GM19467 (cell line): ENCODE measurements at regions not wholly inside any gene's neighbourhood (a gene's known extent, or its start where the extent isn't known, plus 50 kb on each side); places are given as distances from the start of the nearest gene placed in this dataset.

Source experiments
- ATAC-seq: cut with Tn5 transposase; IDR thresholded peaks from one replicate; pipeline ENCODE4 v1.9.1; 2021; ENCODE audit warnings: mild to moderate bottlenecking, moderate library complexity; ENCODE audit not compliant: unreplicated experiment

GRCh38 chr11:109914038-109914437 lies 179.2 kb upstream of the ZC3H12C start:
- no peak for ATAC-seq

DNA sequence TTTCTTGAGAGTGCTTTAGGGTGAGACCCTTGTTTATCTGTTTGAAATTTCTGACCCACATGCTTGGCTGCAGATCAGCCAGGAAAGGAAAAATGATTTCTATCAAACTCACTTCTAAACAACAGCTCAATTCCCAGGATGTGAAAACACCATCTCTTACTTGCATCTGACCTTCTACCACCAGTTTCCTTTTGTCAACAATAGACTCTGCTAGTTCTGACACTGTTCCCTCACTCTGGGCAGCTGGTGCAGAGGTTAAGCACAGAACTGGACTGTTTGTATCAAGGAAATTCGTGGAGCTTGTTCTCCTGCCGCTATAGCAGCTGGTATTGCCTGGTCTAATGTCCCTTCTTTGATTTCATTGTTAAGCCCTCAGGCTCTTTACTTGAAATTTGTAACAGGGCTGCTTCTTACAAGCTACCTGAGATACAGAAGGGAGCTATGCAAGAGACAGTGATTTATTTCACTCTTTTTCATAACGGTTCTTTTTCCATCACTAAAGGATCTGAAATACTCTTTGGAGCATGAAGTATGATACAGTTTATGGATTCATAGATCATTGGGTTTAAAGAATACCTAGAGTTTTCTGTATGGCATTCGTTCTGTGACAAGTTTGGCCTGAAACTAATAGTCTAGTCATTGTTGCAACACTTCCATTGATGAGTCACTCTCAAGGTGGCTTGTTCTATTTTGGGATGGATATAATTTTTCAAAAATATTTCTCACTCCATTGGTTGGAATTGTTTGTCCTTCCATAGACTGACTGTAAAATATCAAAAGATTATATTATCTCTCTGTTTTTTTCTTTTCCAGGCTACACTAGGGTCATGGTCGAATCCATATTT lies 178.2 kb upstream of the ZC3H12C start:
- no peak for ATAC-seq

GRCh38 chr11:109926941-109927340 lies 166.3 kb upstream of the ZC3H12C start:
- no peak for ATAC-seq

- no peak for ATAC-seq
These were observed 163.9 kb upstream of the ZC3H12C start for GRCh38 chr11:109929308-109929707.

- ATAC-seq, result no peak
These were observed 160.1 kb upstream of the ZC3H12C start for GRCh38 chr11:109933126-109933525.

DNA sequence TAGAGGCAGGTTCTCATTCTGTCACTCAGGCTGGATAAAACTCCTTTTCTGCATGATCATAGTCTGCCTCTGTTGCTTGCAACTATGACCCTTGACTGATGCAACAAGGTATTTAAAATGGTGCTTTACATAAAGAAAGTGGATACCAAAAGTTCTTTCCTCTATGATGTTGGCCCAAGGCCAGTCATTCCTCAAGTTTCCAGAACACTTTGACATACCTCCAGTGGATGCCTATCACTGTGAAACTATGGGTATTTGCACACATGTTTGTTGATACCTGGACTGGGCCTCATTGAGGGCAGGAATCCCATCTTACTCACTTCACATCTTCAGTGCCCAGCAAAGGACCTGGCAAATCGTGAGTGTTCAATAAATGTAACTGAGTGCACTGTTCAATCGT lies 159.0 kb upstream of the ZC3H12C start:
- no peak for ATAC-seq

- no peak for ATAC-seq
These were observed 156.5 kb upstream of the ZC3H12C start for GRCh38 chr11:109936661-109937180.

DNA sequence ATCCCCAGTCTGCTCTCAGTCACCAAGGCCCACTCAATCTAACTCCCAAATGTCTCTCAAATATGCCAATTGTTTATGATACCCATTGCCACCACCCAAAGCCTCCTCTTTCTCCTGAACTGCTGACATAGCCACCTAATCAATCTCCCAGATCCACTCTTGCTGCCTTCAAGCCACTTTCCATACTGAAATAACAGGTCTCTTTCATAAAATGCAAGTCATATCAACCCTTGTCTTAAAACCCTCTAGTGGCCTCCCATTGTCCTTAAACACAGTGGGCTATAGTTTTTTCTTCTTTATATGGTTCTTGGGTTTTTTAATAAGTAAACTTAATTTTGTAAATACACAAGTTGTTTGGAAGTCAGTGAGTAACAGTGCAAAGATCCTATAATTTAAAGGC lies 155.2 kb upstream of the ZC3H12C start:
- no peak for ATAC-seq

DNA sequence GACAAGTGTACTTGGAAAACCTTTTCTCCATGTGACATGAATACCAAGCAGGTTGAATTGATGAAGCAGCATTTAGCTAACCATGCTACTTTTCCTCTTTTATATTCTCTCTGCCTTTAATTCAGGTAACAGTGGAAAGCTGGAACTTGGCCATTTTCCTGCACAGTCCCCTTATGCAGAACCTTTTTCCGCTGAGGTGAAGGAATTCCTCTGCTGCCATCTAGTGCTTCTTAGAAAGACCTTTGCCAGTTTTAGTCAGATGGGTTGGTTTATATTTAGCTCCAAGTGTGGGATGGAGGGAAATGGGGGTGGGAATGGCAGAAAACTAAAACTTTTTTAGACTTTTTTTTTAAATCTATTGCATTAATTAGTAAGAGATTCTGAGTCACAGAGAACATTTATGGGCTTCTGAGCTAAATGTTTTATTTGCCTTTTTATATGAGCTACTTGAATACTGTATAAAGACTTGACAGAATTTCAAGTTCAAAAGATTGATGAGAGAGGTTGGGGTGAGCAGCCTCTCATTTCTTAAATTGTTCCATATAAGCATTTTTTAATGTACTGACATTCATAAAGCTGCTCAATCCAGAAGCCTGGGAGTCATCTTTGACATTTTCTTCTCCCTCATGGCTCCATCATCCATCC lies 153.9 kb upstream of the ZC3H12C start:
- ATAC-seq, result no peak

DNA sequence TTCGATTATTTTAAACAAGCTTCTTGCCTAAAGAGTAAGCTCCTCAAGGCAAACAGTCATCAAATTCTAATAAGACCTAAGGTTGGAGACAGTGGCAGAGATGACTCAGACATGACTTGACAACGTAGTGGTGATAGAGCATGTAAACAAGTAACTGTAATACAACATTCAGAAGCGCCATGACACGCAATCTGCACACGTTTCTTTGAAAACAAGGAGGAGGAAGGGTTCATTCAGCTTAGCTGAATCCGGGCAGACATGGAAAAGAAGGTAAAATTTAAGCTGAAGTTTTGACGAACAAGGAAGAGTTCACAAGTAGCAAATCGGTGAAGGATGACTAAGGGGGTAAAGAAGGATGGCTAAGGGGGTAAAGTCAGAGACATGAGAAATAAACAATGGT lies 152.4 kb upstream of the ZC3H12C start:
- no peak for ATAC-seq

DNA sequence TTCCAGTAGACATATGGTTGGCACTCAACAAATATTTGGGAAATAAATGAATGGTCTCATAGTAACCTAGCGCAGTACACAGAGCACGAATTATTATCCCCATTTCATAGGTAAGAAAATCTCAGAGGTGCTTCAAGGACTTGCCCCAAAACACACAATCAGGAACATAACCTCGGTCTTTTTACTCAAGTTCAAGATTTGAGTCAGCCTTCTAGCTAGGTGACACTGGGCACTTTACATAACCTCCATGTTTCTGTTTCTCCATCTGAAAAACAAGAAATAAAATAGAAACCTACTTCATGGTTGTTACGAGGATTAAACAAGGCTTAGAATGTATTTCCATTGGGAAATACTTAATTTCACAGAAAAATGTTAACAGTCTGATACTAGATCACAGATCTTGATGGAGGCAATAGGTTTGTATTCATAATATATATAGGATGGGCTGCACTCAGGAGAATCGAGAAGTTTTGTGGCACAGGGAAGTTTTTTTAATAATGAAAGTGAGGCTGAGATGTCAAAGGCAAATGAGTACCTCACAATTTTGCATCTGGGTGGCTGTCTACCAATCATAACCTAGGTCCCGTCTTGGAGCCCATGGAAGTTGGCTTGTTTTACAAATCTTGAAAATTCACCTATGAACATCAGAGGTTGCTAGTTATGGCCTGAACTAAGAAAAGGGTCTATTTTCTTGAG lies 147.4 kb upstream of the ZC3H12C start:
- ATAC-seq, result peak; percentile 67

DNA sequence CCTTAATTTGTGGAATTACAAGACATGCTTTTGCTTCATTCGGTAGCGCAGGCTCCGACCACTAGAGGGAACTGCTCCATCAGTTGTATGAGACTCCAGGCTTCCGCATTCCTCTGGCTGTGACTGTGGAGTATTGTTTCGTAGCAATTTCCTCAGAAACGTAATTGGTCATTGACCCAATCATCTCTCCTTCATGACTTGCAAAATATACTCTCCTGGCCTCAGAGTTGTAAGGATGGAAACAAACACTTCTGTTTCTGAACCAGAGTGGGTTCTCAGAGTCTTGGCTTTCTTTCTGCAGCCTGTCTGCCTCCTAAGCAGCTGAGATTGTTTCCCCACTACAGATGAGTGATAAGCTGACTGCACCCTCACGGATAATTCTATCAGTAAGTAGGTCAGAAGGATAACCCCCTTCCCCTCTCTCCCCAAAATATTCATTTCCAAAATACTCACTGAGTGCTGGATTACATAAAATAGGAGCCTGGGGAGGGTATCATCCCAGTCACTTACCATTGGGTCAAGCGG lies 146.8 kb upstream of the ZC3H12C start:
- ATAC-seq, result peak; percentile 87

DNA sequence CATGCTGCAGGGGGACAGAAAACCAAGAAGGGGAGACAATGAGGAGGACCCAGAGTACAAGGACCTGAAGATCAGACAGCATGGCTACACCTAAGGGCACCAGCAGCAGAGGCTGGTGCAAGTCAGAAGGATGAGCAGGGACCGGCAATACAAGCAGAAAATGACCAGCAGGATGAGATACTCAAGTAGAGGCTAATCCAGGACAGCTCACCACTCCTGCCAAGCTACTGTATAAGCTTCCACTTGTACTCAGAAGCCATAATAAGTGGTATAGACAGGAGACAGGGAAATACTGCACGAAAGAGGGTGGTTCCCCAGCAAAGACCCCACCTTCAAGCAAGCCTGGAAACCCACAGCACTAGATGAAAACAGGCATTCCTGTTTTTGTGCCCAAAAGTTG lies 138.7 kb upstream of the ZC3H12C start:
- ATAC-seq, result no peak

- ATAC-seq, result peak; percentile 81
These were observed 136.9 kb upstream of the ZC3H12C start for GRCh38 chr11:109956124-109956793.

DNA sequence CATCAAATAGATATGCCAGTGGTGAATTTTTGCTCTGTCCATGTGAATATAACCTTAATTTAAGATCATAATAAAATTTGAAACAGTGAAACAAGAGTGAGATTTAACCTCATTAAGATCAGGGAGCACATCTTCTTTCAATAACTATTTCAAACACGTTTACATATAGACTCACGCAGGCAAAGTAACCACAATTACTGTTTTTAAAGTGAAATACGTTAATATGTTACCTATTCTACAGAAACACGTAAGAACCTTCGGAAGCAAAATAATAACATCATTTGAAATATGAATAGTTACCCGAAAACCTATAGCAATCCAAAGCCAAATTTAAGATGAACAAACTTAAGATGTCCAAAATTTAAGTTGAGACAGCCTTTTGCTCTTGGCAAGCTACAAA lies 136.2 kb upstream of the ZC3H12C start:
- peak; percentile 40 for ATAC-seq

DNA sequence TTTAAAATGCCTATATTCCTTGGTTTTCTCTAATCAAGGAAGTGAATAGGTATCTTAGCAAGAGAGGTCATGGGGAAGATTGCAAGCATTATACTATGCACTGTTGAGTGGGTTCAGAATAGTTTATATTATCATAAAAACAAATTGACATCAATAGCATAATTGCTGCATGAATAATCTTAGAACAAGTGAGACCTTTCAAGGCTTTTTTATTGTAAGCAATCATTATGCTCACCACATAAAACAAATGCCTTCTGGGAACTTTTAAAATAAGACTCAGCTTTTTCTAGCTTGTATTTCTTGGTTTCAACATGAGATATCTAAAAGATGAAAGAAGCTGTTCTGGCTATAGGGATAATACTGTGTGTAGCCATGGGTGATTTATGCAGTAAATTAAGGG lies 135.6 kb upstream of the ZC3H12C start:
- no peak for ATAC-seq

GRCh38 chr11:109958131-109958820 lies 134.9 kb upstream of the ZC3H12C start:
- no peak for ATAC-seq

DNA sequence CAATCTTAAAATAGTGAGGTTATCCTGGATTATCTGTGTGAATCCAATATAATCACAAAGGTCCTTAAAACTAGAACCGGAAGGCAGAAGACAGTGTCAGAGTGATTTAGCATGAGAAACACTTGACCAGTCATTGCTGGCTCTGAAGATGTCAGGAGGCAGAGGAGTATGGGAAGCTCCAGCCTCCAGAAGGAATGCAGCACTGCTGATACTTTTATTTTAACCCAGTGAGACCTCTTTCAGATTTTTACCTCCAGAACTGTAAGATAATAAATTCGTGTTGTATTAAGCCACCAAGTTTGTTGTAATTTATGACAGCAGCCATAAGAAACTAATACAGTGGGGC lies 134.4 kb upstream of the ZC3H12C start:
- ATAC-seq, result no peak

DNA sequence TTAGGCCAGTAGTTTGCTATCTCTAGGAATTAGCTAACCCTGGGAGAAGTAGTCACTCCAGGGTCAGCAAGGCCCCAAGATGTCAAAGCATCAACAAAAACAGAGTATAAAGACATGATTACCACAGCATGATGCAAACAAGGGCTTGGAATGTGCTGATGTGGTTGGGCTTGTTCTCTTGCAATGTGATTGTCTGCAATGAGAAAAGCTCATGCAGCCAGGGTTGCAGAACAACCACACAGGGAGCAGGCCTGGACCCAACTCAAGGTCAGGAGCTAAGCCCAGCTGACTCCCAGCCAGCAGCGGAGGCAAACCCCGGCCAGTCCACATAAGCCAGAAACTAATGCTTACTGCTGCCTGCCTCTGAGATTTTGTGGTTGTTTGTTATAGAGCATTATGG lies 132.4 kb upstream of the ZC3H12C start:
- ATAC-seq, result no peak

DNA sequence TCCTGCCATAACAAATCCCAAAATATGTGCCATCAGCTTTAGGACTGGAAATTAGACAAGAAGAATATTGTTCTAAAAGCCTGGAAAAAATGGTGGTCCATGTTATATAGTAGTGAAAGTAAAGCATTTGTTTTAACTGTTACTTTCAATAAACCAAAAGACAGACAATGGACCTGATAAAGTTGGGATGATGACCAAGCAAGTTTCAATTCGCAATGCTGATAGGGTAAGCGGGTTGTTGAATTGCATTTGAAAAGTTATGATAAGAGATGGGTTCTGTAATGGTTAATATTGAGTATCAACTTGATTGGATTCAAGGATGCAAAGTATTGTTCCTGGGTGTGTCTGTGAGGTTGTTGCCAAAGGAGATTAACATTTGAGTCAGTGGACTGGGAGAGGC lies 131.9 kb upstream of the ZC3H12C start:
- no peak for ATAC-seq
